Suppressor macrophage (primary cell): ENCODE measurements at regions not wholly inside any gene's neighbourhood (a gene's known extent, or its start where the extent isn't known, plus 50 kb on each side); places are given as distances from the start of the nearest gene placed in this dataset.

ENCODE experiments used
- DNase-seq, 4 experiments: peaks; one replicate each; pipeline ENCODE4 v3.0.0-alpha.2; 2020 to 2022

DNA sequence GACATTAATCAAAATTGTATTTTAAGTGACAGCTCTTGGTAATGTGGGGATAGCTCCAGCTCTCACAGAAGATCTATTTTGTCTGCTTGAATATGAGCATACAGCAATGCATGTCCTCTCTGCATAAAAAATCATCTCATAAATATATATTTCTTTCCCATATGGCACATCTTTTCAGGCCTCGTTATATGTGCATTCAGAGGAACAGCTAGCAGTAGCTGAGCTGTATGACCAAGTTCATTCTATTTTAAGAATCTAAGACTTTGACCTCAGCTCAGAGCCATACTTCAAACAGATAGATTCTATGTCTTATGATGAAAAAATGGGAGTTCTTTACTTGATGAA lies 487.2 kb downstream of the ARHGEF28 start:
- DNase-seq, result no peak

DNA sequence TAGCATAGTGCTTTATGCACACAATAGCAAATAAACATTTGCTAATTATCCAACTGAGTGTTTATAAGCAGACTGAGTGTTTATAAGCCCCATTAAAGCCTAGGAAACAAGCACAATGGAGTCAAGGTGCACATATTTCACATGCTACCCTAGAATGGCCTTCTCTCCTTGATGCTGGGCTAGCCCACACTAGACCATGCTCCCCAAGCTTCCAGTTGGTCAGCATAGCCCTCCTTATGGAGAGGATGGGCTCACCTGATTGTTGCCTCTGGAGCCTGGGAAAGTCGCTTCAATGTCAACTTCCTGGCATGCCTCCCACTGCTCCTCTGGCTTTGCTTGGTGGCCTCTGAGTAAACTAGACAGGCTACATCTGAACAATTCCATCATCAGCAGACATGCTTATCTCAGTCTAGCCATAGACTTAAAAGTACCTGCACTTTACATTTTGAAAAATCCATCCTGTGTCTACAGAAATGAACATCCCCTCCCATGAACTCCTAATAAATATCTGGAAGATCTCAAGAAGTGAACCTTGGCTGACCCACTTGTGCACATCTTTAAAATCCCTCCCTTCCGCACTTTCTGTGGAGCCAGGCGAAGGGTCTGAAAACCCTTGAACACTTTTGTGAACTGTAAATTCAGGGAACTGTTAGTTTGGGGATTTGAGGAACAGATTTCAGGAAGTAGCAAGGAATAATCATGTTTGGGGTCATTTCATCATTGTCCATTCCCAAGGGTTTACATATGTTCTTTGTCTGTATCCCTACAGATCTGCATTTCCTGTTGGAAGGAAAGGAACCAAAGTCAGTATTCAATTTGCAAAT lies 486.6 kb downstream of the ARHGEF28 start:
- no peak for DNase-seq

DNA sequence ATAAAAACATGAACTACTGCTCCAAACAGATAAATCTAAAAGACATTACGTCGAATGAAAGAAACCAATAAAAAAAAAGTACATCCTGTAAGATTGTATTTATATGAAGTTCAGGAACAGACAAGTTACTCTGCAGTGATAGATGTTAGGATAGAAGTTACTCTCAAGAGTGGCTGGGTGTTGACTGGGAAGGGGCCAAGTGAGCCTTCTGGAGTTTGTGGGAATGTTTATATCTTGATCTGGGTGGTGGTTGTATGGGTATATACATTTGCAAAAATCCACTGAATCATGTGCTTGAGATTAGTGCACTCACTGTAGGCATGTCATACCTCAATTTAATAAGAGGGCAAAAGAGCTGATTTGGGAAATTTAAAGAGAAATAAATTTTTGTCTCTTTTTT lies 485.8 kb downstream of the ARHGEF28 start:
- DNase-seq, result no peak

DNA sequence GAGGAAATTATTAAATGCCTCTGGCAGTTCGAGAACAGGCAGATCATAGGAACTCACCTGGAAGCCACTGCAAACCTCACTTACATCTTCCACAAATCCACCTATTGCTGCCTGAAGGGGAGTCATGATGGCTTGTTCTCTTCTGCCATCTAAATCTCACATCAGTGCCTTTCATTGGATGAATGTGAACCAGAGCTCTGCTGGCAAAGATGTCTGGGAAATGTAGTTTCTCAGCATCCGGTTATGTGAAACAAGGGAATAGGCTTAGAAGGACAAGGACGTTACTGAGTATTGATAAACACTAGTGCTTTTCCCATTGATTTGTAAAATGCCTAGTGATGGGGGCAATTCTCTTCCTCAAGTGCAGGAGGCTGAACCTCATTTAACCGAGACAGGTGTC lies 483.3 kb downstream of the ARHGEF28 start:
- DNase-seq, result no peak

DNA sequence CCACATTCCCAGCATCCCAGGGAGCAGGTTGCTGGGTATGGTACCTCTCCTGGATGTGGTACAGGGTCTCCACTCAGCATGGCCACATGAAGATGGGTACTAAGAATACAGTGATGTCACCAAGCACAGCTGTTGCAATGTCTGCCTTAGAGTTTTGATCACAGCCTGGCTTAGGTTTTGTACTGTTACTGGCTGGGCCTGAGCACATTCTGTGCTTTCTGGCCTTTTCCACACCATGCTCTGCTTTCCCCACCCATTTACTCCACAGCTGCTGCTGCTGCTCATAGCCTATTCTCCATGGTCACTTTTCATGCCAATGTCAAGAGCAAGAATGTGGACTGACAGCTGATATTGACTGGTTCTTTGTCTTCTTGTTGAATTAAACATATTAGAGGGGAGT lies 481.9 kb downstream of the ARHGEF28 start:
- DNase-seq, result no peak

DNA sequence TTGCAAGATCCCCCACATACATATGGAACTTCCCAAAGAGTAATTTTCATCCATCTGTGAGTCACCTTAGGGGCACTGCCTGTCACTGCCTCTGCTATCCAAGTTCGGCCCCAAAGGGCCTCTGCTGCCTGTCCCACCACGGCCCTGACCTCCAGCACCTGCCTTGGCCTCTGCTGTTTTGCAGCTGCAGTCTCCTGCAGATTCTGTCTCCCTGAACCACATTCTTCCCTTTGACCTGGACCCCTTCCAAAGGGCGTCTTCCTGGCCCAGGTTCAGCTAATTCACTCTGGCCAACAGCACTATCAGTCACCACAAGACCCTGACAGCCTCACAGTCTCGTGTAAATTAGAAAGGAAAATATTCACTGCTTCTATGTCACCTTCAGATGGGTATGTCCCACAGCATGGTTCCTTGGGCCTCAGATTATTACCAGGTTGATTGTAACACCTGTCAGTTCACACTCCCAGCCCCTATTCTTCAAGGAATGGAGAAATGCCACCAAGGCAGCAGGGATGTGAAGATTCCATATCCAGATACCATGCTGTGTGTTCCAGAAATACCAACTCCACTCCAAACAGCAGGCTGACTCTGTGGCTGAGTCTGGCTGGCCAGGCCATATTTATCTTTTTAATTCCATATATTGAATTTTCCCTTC lies 479.3 kb downstream of the ARHGEF28 start:
- no peak for DNase-seq

DNA sequence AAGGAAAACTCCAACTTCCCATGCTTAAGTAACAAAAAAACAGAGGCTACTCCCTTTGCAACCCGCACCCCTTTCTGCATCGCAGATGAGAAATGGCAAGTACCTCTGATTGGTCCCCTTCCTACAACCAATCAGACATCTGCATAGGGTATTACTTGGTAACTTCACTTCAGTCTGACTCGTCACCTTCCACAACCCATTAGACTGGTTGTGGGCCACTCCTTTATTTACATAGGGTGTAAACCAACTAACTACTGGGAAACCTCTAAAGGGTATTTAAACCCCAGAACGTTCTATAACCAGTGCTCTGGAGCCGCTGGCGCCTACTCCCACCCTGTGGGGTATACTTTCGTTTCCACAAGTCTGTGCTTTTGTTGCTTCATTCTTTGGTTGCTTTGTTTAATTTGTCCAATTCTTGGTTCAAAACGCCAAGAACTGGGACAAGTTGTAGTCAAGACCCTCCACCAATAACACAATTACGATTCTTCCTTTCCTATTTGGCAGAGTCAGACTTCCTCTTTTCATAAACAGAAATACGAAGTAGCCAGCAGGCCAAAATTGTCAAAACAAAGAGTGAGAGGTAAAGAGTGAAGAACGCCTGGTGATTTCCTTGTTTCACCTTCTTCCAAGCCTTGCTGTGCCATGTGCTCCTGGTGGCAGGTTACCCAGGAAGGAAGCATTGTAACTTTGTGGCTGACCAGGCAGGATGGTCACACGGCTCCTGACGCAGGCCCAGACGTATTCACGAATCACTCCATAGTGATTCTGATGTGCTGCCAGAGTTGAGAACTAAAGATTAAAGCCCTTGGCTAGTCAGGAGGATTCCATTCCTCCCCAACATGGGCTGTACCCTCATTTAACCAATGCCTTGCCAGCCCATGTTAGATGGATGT lies 477.4 kb downstream of the ARHGEF28 start:
- no peak for DNase-seq

DNA sequence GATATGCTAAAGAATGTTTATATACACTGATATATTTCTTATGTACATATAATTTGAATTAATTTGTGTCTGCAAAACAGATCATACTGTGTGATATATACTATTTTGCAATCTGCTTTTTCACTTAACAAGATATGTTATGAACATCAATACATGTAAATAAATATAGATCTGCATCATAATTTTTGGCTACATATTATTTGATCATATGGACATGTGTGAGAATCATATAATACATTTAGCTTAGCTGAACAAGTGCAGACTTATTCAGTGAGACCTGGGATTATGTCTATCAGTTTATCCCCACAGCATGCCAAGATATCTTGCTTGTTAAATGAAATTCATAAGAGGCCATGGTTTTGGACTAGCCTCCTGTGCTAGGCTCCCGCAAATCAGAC lies 474.3 kb downstream of the ARHGEF28 start:
- no peak for DNase-seq

DNA sequence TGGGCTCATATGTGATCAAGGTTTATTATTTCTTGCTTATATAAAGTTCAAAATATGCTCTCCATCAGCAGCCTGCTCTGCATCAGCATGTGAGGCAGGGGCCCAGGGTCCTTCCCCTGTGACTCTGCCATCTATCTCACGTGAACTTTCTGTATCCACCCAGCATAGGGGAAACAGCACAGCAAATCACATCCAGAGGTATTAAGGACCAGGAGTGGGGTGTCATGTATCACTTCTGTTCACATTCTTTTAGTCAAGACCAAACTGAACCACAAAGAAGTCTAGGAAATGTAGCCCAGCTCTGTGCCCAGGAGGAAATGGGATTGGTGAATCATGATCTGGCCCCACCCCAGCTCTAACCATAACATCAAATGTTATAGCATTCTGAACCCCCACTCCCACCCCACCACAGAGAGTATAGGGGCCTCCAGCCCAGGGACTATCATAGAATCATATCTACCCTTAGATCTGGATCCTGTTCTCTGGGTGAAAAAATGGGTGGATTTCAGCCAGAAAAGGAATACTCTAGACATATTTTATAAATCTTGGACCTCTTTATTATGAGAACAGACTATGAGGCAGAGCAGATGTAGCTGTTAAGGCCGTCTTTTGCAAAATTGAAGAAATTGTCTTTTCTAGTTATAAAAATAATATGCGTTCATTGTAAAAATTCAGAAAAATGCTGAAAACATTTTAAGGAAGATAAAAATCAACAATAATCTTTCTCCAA lies 473.7 kb downstream of the ARHGEF28 start:
- DNase-seq, result no peak

DNA sequence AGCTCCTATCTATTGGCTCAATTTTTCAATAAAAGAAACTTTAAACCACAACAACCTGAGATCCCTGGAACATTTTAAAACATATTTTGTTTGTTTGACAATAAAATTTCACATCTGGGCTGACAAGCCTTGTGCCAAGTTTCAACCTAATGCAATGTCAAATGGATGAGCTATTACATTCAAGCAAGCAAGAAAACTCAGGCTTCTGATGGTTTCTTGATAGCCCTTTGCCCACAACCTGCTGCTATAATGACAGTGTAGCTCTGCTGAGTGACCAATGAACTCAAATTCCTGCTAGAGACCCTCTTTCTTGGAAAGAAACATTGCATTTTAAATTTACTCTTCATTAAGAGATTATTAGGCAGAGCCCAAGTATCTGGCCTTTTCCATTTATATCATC lies 472.9 kb downstream of the ARHGEF28 start:
- no peak for DNase-seq

DNA sequence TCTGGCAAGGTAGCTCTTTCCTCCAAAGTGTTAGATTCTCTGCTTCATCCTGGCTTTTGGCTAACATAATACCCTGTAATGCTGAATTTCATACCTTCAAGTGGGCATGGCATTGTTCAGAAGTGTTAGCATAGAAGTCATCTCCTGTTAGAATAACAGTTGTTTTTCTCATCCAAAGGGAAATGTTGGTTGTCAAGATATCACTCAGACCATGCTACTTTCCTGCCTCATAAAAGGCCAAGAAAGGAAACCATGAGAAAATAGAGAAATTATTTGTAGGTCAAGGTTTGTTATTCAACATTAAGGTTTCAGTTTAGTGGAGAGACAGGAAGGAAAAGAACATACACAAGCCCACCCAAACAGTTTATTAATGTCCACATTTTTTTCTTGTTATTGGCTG lies 472.5 kb downstream of the ARHGEF28 start:
- no peak for DNase-seq

DNA sequence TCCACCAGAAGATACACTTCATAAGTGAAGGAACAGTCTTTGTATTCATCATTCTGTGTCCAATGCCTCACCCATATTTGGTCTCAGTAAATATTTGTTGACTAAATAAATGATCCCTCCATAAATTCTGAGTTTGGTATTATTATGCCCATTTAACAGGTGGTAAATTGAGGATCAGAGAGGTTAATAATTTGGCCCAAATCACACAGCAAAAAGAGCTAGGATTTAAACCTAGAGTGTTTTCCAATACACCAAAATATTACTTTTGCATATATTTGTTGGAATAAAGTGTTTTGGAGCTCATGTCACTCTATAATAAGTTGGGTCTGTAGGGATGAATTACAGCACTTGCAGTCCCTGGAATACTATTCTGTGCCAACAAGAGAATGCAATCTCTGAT lies 470.3 kb downstream of the ARHGEF28 start:
- DNase-seq, result no peak

DNA sequence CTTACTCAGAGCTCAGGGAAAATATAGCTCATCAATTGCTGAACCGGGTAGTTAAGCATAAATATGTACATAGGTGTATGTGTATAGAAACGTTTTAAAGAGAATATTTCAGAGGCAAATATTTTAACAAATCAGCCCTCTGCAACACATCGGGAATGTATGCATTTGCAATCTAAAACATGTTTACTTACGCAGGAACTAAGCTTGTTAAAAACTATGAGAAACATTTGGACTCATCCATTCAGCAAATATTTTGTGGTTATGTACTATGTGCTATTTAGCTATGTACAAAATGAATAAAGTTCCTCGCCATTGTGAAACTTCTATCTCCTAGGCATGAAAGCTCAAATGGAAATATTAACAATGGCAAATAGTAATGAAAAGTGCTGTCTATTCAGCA lies 469.9 kb downstream of the ARHGEF28 start:
- no peak for DNase-seq

DNA sequence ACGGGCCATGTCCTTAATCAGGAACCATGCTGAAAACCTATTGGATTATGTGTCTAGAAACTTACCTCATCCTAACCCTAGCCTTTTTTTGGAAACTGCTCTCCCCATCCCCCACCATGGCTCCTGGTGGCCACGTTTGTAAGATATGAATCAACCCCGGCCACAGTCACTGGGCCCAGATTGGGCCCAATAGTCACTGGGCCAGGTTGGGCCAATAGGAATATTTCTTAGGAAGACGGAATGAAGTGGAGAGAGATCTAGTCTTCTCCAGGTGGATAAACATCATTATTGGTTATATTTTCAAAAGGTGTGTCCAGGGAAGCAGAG lies 468.7 kb downstream of the ARHGEF28 start:
- no peak for DNase-seq

DNA sequence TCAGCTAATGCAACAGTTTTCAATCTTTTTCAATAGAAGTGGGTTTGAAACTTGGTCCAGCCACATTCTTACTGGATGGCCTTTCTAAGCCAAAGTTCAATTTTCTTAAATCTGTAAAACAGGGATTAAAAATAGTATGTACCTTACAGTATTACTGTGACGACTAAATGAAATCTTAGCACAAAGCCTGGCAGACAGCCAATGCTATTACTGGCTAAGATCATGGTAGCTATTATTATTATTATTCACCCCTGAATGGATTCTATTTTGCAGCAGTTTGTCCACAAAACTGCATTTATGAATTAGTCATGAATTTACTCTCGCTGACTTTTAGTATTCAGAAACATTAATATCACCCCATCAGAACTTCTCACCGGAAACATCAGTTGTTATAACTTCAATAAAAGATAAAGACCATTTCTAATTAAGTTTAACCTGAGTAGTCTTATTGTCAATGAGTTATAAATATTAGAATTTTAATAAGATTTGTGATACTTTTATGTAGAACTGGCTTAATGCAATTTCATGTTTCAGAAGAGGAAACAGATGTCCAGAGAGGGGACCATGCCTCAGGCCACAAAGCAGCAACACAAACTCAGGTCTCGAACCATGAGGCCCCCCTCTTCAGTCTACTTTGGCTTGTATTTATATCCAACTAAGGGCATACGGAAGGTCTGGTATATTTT lies 468.2 kb downstream of the ARHGEF28 start:
- DNase-seq, result no peak

DNA sequence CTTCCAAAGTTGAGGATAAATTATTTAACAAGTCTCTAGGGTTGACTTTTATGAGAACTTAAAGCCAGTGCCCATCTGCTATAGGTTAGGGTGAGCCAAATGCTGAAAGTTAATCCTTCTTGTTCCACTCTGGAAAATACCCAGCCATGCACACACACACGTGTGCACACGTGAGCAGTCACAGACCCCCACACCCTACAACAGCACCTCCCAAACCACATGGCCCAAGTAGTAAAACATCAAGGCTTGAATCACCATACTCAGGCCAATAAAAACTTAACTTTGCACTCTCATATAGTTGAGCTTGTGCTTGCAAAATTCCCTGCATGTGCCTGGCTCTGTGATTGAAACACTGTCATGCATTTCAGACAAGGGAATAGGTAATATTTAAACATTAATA lies 467.6 kb downstream of the ARHGEF28 start:
- no peak for DNase-seq

DNA sequence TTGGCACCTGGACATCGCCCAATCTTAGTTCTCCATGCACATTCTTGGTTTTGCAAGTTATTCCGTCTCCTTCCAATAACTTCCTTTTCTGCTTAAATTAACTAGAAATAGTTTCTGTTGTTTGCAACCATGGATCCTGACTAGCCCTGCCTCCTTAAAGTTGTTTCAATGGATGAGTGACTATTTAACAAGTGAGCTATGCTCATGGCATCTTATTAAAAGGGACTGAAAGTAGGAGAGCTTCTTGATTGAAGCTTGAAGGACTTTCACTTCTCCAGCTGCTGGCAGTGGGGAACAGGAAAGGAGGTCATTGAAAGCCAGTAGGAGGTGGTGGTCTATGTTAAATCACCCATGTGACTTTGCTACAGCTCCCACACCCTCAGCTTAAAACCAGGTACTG lies 466.8 kb downstream of the ARHGEF28 start:
- no peak for DNase-seq

DNA sequence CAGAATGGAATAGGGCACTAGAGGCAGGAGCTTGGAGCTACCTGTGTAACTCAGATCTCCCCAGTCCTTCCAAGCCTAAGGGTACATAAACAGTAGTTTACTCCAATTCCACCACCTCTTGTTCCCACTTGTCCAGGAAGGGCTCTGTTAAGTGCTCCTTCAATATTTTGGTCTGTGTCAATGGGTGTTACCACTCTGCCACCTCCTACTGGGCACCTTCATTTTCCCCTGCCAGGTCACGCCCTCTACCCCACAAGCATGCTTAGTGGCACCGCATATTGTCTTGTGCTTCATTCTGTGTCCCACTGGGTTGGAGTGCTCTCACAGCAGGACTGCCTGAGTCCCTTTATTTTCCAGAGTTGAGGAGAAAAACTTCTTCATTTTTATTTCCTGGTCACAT lies 459.8 kb downstream of the ARHGEF28 start:
- no peak for DNase-seq

DNA sequence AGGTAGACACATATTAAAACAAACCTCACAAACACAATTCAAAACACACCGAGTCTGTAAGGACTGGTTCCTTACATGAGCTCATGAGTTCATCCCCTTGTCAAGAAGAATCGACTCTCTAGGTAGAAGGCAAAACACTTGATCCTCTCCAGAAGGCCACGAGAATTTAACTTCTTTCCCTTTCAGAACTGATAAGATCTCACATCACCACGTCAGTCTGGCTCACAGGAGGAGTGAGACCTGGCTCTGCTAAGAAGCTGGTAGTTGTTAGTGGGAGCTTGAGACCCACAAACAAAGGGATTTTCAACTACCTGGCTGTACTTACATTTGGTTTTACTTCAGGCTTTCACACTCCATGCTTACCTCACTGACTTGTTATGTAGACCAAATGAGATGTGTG lies 459.2 kb downstream of the ARHGEF28 start:
- DNase-seq, result no peak

DNA sequence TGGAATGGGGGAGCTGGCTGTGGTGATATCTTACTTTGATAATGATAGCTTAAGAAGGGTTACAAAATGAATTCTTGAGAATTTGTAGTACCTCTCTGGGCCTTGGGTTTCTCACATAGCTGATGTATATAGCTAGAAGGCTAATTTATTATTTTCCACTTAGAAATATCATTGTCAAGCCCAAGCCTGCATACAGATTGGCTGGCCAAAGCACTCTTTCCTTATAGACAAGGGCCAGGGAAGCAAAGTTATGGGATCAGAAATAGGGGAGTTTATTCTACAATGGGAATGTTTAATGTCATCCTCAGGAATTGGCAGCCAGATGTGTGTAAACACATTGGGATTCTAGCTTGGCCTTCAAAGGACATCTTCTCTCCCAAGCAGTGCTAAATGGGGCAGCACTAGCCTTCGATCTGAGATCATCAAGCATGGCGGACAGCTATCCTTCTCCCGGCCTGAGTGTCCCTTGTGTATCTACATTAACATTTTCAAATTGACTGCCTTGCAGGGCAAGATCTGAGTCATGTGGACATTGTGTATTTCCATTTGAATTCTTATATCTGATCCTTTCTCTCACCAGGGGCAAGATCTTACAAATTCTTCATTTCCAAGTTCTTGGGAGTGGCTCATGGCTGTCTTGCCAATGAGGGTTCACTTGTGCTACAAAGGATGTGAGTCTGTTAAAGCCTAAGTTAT lies 457.2 kb downstream of the ARHGEF28 start:
- DNase-seq, result no peak

DNA sequence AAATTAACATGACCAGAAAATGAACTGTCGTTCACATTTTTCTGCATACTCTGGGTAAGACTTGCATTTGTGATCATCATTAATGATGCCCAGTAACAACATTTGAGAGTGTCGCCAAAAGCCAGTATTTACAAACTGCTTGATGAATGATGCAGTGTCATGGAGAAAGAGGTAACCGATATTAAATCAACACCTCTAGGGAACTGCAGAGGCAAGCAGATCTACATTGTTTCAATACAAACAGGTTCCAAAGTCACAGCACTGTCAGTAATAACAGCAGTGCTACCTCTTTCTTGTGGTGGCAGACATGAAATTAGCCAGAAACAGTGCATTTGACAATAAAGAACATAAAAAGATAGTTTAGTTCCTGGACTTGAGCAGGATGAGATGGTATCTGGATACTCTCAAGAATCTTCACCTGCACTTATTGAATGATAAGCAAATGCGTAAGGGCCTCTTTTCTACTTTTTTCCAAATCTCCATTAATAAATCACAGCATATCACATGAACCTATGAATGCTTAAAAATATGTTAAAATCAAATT lies 456.6 kb downstream of the ARHGEF28 start:
- no peak for DNase-seq

DNA sequence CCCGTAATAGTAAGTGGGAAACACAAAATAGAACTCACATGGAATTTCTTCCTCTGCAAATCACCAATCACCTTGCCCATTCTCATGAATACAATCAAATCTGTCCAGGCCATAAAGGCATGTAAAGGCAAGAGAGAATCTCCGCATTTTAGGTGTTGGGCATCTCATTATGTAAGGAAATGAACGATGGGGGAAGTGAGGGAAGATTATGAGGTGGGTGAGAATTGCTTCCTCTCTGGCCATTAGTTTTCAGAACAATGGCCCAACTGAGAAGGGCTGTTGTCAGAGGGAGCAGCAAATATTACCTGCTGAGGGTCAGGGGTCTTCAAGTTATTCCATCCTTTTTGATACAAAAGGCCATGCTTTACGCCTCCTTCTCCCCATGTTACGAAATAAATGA lies 455.1 kb downstream of the ARHGEF28 start:
- DNase-seq, result no peak
